Motor neuron (in vitro differentiated cells): ENCODE measurements at regions not wholly inside any gene's neighbourhood (a gene's known extent, or its start where the extent isn't known, plus 50 kb on each side); places are given as distances from the start of the nearest gene placed in this dataset.

ENCODE experiments used
- ATAC-seq, 8 experiments: fragments of 200-7000 bp; cut with Tn5 transposase; replicated peaks in 6 of 8; 2 replicates each; pipeline ENCODE4 v1.8.0; 2021; ENCODE audit warnings: mild to moderate bottlenecking in 8 of 8, moderate library complexity in 8 of 8
- H3K27ac ChIP-seq, 2 donors: fragments of 250-450 bp; sonication (Bioruptor Pico); 2 replicates each; pipeline ENCODE4 v1.9.0; 2021; ENCODE audit warnings: antibody characterized with exemption in 2 of 2, mild to moderate bottlenecking in 2 of 2, moderate library complexity in 1 of 2
- H3K4me1 ChIP-seq, 2 donors: fragments of 250-450 bp; sonication (Bioruptor Pico); replicated peaks in 1 of 2; 2 replicates each; pipeline ENCODE4 v1.6.1; 2021; ENCODE audit warnings: antibody characterized with exemption in 2 of 2, mild to moderate bottlenecking in 2 of 2, moderate library complexity in 1 of 2
- H3K4me3 ChIP-seq, 5 donors: fragments of 250-450 bp; sonication (Bioruptor Pico); 2 replicates each; pipeline ENCODE4 v1.9.0; 2021; ENCODE audit warnings: antibody characterized with exemption in 5 of 5, mild to moderate bottlenecking in 5 of 5, moderate library complexity in 4 of 5
- WGBS, 10 experiments: fragments of 450-650 bp; shearing (Covaris generic); methylation state at CpG; one replicate each; pipeline ENCODE4 v1.0.0; 2022; 5-methylcytosine and 5-hydroxymethylcytosine counted together
- in situ Hi-C, 9 experiments: fragments of 400-800 bp; cut with MboI; loops; one replicate each; pipeline ENCODE4 v1.15.0; 2021; ENCODE audit warnings: low sequenced_read_pairs in 9 of 9, low pct_unique_long_range_greater_than_20kb in 2 of 9; ENCODE audit not compliant: unreplicated experiment in 9 of 9

DNA sequence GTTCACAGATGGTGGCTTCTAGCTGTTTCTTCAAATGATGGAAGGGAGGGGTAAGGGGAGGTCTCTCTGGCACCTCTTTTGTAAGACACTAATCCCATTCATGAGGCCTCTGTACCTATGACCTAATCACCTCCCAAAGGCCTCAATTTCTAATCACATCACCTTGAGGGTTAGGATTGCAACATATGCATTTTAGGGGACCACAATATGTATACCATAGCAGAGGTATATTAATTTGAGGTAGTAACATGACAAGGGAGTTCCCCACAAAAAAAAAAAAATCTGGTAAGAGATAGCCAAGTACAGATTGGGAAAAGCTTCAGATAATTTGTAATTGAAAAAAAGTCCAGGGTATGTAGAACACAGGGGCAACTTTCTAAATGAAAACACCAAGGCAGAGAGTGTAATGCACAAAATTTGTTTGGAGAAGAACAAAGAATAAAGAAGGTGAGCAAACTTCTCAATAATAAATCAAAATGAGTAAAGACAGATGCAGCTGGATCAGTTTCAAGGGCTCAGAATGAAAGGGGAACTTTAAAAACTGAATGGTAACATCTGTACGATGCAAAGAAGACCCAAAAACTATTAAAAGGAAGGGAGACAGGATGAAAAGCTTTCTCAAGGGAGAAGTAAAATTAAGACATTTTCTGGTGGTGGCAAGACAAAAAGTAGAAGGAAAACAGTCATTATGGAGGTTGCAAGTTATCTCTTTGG, 125.5 kb upstream of the DCN start:
- Histone ChIP-seq H3K27ac (no peak overlapping the region), H3K4me1 (no peaks in the 10 kb centered on the region), H3K4me3 (no peak overlapping the region)
- in situ Hi-C loops = loop anchor here in 1 of 9 experiments (25.0 kb wide), 1 partner anchor 346 kb away; the partner anchor contains the start of gene CCER1
- no peak for ATAC-seq
- WGBS, 10 experiments = 0 to 86% (median 60%) methylated on average over 1 of the region's 1 CpG

DNA sequence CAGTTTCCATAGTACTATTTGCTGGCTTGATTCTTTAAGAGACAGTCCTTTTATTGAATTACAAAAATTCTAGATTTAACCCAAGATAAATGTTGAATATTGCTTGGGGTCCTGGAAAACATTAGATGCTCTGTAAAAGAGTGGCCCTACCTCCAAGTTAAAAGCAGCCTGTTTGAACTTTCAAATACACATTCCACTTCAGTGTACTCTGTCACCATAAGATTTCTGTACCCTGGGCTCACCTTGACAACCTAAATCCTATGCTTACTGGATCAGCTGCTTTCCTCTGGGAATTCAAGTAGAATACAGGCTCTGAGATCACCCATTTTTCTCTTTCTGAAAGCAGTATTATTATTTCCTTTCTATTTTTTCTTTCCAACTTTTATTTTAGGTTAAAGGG, 107.7 kb upstream of the DCN start:
- Histone ChIP-seq H3K4me3 (no peak overlapping the region), H3K27ac (no peak overlapping the region), H3K4me1 (no peaks in the 10 kb centered on the region)
- in situ Hi-C loops = no loop called here
- ATAC-seq = peak in 3 of 8 experiments; percentile 26 to 93 (median 53)

DNA sequence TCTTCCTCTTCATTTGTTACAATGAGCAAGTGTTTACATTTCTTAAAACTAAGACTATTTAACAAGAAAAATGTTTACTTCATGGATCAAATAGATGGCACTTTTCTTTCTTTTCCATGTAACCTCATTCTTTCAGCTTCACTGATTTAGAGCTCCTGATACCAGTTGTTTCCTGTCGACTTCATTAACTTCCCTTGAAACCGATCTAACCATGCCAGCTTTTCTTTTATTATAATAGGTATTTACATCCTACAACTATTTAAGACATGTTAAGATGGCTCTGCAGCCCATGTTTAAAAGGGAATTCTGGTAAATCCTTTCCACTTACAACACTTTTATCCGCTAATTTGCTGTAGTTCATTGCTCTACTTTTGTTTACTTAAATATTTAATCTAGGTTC, 107.3 kb upstream of the DCN start:
- 19 to 78% (median 59%) methylated on average over 2 to 3 of the region's 3 CpGs; no CpG with 5 or more reads in 1 of the 10 experiments for WGBS, 10 experiments
- in situ Hi-C loops = no loop called here

DNA sequence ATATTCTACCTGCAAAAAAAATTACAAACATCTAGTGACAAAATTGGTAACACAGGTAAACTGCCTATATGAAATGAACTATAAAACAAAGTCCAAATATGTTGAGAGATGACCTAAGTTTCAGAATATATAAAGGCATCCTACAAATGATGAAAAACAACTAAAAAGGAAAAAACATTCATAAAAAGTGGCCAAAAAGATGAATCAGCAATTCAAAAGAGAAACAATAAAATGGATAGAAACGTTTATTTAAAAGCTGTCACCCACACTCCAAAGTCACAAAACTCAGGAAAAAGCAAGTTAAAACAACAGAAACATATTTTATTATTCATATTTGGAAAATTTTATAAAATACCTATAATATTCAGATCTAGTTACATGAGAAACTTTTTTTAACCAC, 106.5 kb upstream of the DCN start:
- Histone ChIP-seq H3K4me3 (no peak overlapping the region), H3K27ac (no peak overlapping the region), H3K4me1 (no peaks in the 10 kb centered on the region)
- ATAC-seq = no peak
- 0 to 90% (median 67%) methylated on average over 1 of the region's 1 CpG for WGBS, 10 experiments
- in situ Hi-C loops = no loop called here

More for the DNA sequence above, 107.3 kb upstream of the DCN start:
- H3K4me3 ChIP-seq = no peak overlapping the region
- peak in 2 of 8 experiments; percentile 16 to 74 for ATAC-seq
- no peak overlapping the region for H3K27ac ChIP-seq
- no peaks in the 10 kb centered on the region for H3K4me1 ChIP-seq

DNA sequence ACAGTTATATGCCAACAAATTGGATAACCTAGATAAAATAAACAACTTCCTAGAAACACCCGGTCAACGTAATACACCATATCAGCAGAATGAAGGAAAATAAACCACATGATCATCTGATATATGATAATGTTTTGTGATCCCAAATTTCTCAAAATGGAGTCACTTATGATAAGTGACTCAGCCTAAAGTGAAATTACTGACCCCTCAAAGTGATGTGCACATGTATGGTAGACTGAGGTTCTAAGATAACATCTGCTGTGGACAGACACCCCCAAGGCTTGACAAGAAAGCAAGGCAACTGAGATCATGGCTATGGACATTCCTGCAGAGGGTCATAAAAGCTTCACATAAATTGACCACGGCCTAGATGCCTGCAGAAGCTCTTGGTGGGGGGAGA, 105.1 kb upstream of the DCN start:
- in situ Hi-C loops = no loop called here
- ATAC-seq = no peak
- Histone ChIP-seq H3K4me1 (no peaks in the 10 kb centered on the region), H3K4me3 (no peak overlapping the region), H3K27ac (no peak overlapping the region)
- WGBS, 10 experiments = 30 to 79% (median 60%) methylated on average over 2 to 3 of the region's 3 CpGs; no CpG with 5 or more reads in 2 of the 10 experiments

DNA sequence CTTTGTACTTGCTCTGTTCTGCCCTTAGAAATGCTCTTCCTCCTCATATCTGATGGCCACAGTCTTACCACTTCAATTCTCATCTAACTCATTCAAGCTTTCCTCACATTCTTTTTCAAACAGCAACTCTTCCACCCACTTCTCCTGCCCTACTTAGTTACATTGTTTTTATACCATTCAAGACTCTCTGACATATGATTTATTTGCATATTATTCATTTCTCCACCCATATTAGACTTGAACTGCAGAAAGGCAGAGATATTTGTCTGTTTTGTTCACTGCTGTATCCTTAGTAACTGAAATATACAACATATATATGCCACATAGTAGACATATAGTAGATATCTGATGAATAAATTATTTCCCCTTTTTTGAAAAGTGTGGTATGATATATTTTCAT, 95.5 kb upstream of the DCN start:
- no peak overlapping the region for H3K4me3 ChIP-seq
- H3K27ac ChIP-seq = no peak overlapping the region
- H3K4me1 ChIP-seq = no peaks in the 10 kb centered on the region
- ATAC-seq = peak in 3 of 8 experiments; percentile 88 to 90 (median 90)
- in situ Hi-C loops = no loop called here

DNA sequence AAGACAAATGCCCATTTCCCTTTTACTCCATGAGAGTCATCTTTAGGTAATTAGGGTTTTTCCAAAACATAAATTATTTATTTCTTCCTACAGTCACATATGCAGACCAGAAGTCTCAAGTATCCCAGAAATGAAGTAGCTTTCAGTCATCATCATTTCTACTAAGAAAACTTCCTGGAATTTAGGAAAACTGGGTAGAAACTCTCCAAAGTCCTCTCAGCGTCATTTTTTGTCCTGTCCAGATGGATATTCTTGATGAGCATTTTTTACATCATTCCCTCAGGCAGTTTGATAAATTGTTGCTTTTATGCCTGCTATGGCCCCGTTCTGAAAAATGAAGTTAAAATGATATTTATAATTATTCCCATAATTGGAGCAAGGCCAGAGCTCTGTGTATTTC, 93.9 kb upstream of the DCN start:
- in situ Hi-C loops = no loop called here
- peak in 3 of 8 experiments; percentile 35 to 63 (median 57) for ATAC-seq
- 0 to 100% (median 86%) methylated on average over 1 to 2 of the region's 2 CpGs for WGBS, 10 experiments
- no peak overlapping the region for H3K27ac ChIP-seq
- no peaks in the 10 kb centered on the region for H3K4me1 ChIP-seq
- no peak overlapping the region for H3K4me3 ChIP-seq

DNA sequence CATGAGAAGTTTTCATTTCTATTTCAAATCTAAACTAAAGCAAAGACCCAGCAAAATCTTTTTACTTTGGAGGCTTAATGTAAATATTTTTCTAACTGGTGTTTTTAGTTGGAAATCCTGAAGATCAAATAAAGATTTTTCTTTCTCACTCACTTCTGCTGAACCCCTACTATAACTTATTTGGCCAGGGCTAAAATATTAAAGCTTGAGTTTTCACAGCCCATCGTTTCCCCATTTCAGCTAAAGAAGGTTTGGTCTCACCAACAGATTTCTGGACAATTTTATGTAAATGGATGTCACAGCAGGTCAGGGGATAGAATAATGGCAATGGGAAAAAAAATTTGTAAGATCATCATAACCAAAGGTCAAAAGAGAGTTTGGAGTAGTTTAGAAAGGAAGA, 92.7 kb upstream of the DCN start:
- ATAC-seq = no peak
- WGBS, 10 experiments = 13 to 100% (median 76%) methylated on average over 1 of the region's 1 CpG; no CpG with 5 or more reads in 2 of the 10 experiments
- in situ Hi-C loops = no loop called here
- H3K27ac ChIP-seq = no peak overlapping the region
- no peaks in the 10 kb centered on the region for H3K4me1 ChIP-seq
- no peak overlapping the region for H3K4me3 ChIP-seq

- Histone ChIP-seq H3K4me3 (no peak overlapping the region), H3K27ac (no peak overlapping the region), H3K4me1 (no peaks in the 10 kb centered on the region)
- WGBS, 10 experiments = 0 to 40% (median 4%) methylated on average over 1 of the region's 1 CpG; no CpG with 5 or more reads in 2 of the 10 experiments
- in situ Hi-C loops = no loop called here
- no peak for ATAC-seq
Measured at GRCh38 chr12:91274916-91275315, 92.3 kb upstream of the DCN start.

GRCh38 chr12:91273560-91273959, 90.9 kb upstream of the DCN start:
- no peak overlapping the region for H3K27ac ChIP-seq
- in situ Hi-C loops = no loop called here
- 13 to 100% (median 95%) methylated on average over 1 to 5 of the region's 5 CpGs; no CpG with 5 or more reads in 3 of the 10 experiments for WGBS, 10 experiments
- ATAC-seq = no peak
- H3K4me3 ChIP-seq = no peak overlapping the region
- no peaks in the 10 kb centered on the region for H3K4me1 ChIP-seq

DNA sequence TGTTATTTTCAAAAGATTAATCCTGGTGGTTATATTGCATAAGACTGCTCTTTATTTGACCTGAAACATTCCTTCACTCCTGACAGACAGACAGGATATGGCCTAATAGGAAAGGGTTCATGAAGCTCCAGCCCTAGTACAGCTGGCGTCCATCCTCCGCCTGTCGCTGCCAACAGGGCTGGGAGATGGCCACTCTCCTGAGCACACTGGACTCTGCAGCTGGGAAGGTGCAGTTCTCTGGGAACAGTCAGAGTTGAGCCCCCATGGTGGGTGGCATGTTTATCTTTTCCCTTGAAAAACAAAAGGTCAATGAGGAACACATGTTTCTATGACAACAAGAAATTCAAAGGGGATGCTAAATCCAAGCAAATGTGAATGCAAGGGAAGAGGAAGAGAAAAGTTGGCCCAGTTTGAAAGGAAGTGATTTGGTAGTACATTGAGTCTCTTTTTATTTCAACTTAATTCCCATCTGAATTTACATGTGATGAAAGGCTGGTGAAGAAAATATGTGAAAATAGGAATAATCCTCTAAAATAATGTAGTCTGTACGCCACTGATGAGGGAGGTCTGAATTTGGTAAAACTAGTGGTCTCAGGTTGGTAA, 89.9 kb upstream of the DCN start:
- in situ Hi-C loops = no loop called here
- no peak overlapping the region for H3K27ac ChIP-seq
- WGBS, 10 experiments = 76 to 100% (median 86%) methylated on average over 1 to 4 of the region's 4 CpGs
- no peak overlapping the region for H3K4me3 ChIP-seq
- no peaks in the 10 kb centered on the region for H3K4me1 ChIP-seq
- peak in 1 of 8 experiments; percentile 48 for ATAC-seq

GRCh38 chr12:91271185-91271584, 88.6 kb upstream of the DCN start:
- Histone ChIP-seq H3K4me3 (no peak overlapping the region), H3K27ac (no peak overlapping the region), H3K4me1 (no peaks in the 10 kb centered on the region)
- ATAC-seq = peak in 1 of 8 experiments; percentile 54
- in situ Hi-C loops = no loop called here
- WGBS, 10 experiments = 43 to 100% (median 97%) methylated on average over 1 to 4 of the region's 4 CpGs; no CpG with 5 or more reads in 3 of the 10 experiments

GRCh38 chr12:91267039-91267438, 84.4 kb upstream of the DCN start:
- ATAC-seq = no peak
- H3K4me3 ChIP-seq = no peak overlapping the region
- H3K27ac ChIP-seq = no peak overlapping the region
- no peaks in the 10 kb centered on the region for H3K4me1 ChIP-seq
- in situ Hi-C loops = no loop called here

DNA sequence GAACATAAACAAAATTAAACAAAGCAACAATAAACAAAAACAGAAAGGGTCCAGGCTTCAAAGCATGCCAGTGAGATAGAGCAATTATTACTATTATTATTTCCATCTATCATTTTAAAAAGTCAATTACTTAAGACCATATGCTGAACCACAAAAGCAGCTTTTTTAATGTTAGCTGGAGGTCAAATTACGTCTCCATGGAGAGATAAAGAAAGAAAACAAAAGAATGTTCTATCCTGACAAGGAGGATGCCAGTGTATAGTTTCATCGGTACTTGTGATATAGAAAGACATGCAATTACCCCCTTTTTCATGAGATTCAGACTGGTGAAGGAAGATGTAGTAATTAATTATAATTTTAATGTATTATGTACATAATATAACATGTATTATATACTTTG, 81.6 kb upstream of the DCN start:
- in situ Hi-C loops = no loop called here
- 36 to 84% (median 75%) methylated on average over 1 to 2 of the region's 2 CpGs; no CpG with 5 or more reads in 2 of the 10 experiments for WGBS, 10 experiments

More for the DNA sequence above, 81.6 kb upstream of the DCN start:
- no peak for ATAC-seq
- no peaks in the 10 kb centered on the region for H3K4me1 ChIP-seq
- no peak overlapping the region for H3K4me3 ChIP-seq
- no peak overlapping the region for H3K27ac ChIP-seq
